Activated CD8-positive, alpha-beta memory T cell treated with anti-CD3 and anti-CD28 coated beads for 36 hours (primary cell): ENCODE measurements at regions not wholly inside any gene's neighbourhood (a gene's known extent, or its start where the extent isn't known, plus 50 kb on each side); places are given as distances from the start of the nearest gene placed in this dataset.
"Not testable (repeated sequence)": the region's sequence is repeated elsewhere in the genome, so short reads cannot be mapped to it uniquely, and the experiment has no call there.

Experiments used
- CTCF ChIA-PET: fragments of 350-600 bp; sonication (Branson Sonifier 250); formaldehyde crosslinking; loops from one replicate; lab custom pipeline; 2021; ENCODE audit warnings: antibody characterized with exemption; lab: Charles Lee
- POLR2A ChIA-PET: fragments of 350-600 bp; sonication (Branson Sonifier 250); formaldehyde crosslinking; loops from one replicate; lab custom pipeline; 2021; ENCODE audit warnings: antibody characterized with exemption; lab: Charles Lee

DNA sequence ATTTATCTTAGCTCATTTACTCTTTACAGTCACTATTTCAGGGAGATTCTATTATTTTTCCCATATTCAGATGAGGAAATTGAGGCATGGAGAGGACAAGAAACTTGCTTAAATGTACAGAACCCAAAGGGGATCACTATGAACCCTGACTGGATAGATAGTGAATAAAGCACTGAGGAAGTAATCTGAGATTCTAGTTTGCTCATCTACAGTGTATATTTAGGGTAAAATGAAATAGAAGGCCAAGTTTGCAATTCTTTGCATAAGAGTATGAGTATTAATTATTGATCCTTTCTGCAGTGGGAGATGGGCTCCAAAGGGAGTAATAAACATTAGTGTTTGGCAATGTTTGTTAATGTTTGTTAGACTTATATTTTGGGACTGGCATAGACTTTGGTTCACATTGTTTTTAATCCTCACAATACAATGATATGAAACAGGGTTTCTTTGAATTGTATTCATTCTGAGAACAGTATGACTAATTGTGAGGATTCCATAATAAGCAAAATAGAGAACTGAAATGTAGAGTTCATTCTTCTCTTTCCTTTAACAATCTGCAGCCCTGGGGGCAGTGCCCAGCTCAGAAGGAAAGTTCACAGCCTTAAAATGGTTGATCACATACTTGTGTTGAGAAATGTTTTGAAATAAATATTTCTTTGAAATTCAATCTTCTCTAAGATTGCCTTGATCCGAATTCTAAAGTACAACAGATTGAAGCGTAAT is 131.0 kb upstream of the ZNF804B start:
- ChIA-PET POLR2A (no interaction called here), CTCF (no interaction called here)

DNA sequence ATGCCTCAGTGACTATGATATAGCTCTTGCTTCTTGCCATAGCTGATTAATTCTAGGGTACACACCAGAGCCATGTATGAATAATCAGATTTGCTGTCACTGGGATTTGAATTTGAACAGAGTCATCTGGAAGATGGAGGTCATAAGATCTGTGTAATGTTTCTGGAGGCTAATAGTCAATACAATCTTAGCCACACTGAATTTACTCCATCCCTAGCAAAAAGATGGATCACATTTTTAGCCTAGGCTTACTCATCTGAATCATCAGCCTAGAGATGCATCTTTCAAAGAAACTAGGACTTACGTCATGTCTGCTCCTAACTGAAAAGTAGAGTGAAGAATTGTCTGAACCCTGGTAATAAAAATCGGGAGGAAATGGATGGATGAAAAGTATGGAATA is 142.3 kb upstream of the ZNF804B start:
- POLR2A ChIA-PET: no interaction called here
- CTCF ChIA-PET: no interaction called here

DNA sequence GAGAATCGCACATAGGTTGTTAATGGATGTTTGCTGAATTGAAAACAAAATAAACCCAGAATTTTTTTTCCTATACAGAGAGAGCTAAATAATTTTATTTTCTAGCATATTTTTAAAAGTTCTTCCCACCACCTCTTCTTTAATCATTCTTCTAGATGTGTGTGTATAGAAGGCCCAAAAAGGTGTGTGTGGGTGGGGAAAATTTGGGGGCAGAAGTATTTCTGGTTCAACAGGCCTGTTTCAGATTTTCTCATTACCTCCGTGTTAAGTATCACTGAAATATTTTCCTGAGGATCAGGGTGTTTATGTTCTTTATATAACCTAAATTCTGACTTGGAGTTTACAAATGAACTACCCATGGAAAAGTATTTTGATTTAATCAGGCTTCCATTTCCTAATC is 144.2 kb upstream of the ZNF804B start:
- ChIA-PET POLR2A (no interaction called here), CTCF (no interaction called here)

DNA sequence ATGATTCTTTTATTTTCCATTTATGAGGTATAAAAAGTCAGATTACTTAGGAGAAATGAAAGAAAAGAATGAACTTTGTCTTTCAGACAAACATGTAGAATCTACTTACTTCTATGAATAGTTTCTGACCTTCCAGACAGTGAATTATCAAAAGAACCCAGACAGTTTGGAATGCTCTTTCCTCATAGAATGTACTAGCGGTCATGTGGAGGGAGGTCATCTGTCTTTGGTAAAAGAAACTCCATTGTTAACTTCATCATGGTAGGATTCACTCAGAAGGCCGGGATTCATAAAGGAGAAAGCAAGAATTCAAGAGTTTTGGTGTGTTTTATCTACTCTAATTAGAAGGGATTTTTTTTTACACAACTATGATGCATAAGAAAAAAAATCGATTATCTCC is 144.8 kb upstream of the ZNF804B start:
- POLR2A ChIA-PET: no interaction called here
- CTCF ChIA-PET: no interaction called here

DNA sequence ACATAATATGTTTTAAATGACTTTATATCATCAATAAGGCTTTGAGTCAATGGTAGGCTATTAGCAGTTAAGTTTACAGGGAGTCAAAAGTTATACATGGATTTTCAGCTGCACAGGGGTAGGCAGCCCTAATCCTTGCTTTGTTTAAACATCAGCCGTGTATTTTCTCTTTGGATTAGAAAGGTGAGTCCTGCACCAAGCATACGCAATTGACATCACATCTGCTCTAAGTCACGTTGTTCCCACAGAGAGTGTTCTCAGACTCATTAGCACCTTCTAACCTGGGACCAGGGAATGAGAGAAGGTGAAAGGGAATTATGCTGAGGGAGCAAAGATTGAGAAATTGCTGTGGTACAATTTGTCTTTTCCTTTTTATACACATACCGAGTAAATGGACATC is 148.6 kb upstream of the ZNF804B start:
- CTCF ChIA-PET: no interaction called here
- POLR2A ChIA-PET: no interaction called here

DNA sequence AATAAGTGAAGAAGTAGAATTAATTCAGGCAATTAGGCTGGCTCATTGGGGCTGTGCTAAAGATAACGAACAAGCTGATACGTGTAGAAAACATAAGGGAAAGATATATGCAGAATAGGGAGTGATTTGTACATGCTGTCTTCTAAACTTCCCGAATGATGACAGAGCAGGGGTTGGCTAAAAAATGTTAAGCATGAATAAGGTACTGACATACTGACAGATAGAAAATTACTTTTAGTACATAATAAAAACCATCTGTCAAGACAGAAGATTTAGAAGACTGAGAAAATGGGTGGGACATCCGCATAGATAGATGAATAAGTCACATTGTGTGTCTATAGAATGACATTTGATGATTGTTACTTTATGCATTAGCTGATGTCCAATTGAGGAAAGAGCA is 158.8 kb upstream of the ZNF804B start:
- ChIA-PET POLR2A (interaction anchor here (0.6 kb wide), 1 partner anchor 562 kb away, joined by 6 read pairs; no protein-coding TSS in a partner anchor), CTCF (no interaction called here)

DNA sequence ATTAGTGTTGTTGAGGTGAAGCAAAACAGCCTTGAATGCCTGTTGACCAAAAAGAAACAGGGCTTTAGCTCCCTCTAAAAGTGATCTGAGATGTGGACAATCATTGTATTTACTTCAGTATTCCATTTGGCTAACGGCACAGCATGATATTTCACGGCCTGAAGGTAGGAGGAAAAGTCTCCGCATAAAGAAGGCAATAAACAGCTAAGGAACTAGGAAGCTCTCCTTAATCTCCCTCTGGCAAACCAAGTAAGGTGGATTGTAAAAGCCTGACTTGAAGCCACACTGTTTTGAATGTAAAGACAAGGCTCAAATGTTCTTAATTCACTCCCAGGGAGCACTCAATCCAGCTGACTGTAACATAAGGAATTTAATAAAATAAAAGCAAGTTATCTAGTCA is 160.0 kb upstream of the ZNF804B start:
- POLR2A ChIA-PET: no interaction called here
- CTCF ChIA-PET: no interaction called here

DNA sequence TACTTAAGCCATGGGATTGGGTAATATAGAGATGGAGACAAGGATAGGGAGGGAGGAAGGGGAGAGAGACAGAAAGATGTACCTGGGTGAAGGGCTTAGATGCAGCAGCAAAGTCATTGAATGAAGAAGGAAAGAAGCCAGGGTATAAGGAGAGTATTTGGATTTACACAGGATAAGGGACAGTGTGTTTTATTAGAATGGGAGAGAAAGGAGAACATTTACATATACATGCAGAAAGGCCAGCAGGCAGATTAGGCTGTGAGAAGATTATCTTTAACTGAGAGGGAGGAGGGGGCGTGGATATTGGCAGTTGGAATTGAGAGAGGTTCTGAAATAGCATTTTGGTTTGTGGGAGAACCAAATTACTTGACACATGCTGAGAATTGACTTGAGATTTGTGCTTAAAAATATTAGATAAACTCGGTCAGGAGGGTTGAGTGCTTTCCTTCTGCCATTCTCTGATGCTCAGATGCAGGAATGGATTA is 161.5 kb upstream of the ZNF804B start:
- CTCF ChIA-PET: no interaction called here
- POLR2A ChIA-PET: no interaction called here

DNA sequence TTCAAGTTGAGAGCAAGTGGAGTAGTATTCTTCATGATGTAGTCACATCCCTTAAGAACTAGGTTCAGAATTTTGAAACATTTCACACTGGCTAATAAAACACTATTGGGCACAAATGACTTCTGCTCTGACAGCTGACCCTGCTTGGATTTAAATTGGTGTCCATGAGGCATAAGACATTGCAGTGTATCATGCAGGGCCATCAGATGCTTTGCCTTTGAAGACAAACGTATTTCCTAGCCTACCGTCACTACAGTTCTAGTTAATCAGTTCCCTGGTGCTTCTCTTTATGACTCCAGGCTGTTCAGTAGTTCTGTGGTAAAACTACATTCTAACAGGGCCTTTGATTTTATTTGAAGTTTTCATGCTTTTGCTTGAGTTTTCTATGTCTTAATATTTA is 168.5 kb upstream of the ZNF804B start:
- POLR2A ChIA-PET: no interaction called here
- CTCF ChIA-PET: no interaction called here

DNA sequence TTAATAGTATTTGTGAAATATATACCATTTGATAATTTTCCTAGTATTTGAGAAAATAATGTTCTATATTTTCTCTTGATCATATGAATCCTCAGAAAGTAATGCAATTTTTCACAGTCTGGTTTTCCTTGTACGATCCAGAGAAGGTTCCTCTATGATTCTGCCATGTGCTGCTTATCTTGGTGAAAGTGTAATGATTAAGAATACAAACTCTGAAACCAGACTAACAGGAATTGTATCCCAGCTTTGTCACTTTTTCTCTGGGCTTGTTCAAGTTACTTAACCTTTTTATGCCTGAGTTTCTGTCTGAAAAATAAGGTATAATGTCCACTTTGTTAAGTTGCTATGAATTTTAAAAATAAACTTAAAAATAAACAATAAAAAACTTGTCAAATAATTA is 169.6 kb upstream of the ZNF804B start:
- POLR2A ChIA-PET: no interaction called here
- CTCF ChIA-PET: no interaction called here

DNA sequence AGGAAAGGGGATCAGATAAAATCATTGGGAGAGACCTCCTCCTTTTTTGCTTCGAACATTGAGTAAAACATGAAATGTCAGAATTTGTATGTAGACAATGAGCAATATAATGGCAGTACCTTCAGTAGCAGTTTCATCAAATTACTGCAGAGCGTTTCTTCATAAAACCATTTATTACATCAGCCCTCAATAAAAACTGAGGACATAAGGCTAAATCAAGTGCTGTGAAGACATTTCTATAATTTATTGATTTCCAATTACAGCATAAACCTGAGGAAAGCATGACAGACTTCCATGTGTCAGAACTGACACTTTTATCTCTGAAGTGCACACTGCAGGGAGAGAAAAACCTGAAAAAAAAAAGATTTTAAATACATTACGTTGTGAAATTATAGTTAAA is 172.6 kb upstream of the ZNF804B start:
- ChIA-PET POLR2A (no interaction called here), CTCF (no interaction called here)

DNA sequence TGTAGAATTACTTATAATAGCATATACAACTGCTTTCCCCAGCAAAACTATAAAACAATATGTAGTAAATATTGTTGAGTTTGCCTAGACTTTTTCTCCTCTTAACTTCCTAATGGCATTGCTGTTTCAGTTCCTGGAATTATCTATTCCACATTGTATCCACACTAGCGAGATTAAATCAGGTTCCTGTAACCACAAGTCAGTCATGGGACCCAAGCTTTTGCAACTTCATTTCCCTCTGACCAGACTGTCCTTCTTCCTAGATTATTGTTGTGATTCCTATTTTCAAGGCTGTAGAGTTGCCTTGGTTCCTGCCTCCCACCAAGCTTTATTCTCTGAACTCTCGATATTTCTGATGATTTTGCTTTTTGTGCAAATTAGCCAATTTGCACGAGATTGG is 173.3 kb upstream of the ZNF804B start:
- CTCF ChIA-PET: no interaction called here
- POLR2A ChIA-PET: no interaction called here

DNA sequence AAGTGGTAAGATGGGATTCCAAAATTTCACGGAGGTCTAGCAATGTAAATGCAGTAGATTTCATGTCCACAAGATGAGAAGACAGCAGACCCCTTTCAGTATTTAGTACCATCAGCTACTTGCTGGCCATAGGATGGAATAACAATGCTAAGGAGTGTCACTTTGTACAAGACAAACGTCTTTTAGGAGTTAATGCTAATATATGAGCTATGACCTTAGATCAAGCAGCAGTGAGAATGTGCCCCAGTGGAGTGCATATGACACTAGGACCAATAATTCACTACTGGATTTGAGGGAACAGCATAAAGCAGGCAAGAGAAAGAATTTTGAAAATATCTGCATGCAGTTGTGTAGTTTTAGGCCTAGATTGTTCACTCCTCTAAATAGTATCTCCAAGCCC is 182.8 kb upstream of the ZNF804B start:
- ChIA-PET CTCF (no interaction called here), POLR2A (no interaction called here)

DNA sequence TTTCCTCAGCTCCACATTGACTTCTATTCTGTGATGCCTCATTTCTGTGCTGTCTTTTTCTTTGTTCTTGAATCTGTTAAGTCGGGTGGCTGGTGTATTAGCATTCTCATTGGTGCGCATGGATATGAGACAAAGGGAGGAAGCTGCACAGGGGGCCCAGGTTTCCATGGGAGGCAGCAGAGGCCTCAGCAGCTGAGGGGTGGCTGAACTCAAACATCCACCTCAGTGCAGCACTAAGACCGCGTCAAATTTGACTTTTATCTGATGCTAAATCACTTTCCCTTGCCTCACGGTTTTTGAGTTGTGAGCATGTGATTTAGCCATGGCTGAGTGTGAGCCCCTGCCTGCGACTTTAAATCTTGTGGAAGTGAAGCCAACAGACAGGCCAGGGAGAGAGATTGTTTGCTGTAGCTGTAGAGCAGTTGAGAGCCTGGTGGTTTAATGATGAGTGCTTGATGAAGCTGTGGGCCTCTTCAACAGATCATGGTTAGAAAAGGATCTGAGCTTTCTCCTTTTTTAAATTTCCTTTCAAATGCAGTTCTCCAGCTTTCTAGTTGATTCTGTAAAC is 193.3 kb upstream of the ZNF804B start:
- ChIA-PET CTCF (no interaction called here), POLR2A (no interaction called here)

DNA sequence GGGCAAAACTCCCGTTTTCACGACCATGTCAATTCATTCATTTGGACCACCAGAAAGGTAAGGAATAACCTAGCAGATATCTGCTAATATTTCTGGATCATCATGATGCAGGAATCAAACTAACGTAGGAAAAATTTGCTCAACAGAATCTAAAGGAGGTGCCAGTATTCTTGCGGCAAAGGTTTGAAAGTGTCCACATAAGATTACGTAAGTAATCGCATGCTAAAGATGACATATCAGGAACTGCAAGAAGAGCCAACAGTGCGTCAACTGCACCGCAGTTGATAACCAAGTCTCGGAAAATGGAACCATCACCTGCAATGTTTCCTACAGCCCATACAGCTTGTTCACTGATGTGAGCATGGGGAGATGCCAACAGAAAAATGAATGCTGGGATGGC is 194.1 kb upstream of the ZNF804B start:
- POLR2A ChIA-PET: no interaction called here
- CTCF ChIA-PET: no interaction called here

DNA sequence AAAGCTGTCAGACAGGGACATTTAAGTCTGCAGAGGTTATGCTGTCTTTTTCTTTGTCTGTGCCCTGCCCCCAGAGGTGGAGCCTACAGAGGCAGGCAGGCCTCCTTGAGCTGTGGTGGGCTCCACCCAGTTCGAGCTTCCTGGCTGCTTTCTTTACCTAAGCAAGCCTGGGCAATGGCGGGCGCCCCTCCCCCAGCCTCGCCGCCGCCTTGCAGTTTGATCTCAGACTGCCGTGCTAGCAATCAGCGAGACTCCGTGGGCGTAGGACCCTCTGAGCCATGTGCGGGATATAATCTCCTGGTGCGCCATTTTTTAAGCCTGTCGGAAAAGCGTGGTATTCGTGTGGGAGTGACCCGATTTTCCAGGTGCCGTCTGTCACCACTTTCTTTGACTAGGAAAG is 203.1 kb upstream of the ZNF804B start:
- CTCF ChIA-PET, POLR2A ChIA-PET: not testable (repeated sequence)

DNA sequence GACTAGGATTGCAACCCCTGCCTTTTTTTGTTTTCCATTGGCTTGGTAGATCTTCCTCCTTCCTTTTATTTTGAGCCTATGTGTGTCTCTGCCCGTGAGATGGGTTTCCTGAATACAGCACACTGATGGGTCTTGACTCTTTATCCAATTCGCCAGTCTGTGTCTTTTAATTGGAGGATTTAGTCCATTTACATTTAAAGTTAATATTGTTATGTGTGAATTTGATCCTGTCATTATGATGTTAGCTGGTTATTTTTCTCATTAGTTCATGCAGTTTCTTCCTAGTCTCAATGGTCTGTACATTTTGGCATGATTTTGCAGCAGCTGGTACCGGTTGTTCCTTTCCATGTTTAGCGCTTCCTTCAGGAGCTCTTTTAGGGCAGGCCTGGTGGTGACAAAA is 204.7 kb upstream of the ZNF804B start:
- POLR2A ChIA-PET, CTCF ChIA-PET: not testable (repeated sequence)

DNA sequence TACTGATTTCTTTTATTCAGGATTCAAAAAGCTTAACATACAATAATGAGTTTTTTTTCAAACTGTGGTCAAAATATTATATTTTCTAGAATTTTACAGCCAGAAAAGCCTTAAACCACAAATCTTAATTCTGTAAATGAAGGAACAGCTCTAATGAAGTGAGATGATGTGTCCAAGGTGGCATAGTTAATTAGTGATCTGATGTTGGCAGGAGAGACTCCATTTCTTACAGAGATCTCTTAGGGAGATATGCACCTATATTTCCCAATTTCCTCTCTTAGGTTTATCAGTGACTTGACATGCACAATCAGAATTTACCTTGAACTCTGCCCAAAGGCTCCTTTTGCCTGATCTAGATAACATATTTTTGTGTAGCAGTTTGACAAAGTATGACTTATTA is 211.1 kb upstream of the ZNF804B start:
- POLR2A ChIA-PET: no interaction called here

DNA sequence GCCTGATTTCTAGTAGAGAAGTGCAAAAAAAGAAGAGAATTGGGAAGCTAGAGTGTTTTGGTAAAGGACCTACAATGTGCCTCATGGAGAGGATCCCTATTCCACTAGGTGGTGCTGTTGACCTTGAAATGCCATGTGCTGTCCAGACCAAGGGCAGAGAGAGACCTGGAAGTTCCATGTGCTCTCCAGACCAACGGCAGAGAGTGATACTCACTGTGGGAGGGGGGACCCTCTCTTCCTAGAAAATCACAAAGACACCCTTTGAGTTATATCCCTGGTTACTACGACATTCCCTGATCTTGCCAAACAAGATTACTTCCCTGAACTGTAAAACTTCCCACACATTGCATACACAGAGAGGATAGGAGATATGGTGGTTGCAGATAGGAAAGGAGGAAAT is 212.7 kb upstream of the ZNF804B start:
- ChIA-PET CTCF (interaction anchor here (0.6 kb wide), 1 partner anchor 199 kb away, joined by 3 read pairs; no protein-coding TSS in a partner anchor), POLR2A (no interaction called here)

More for the DNA sequence above, 211.1 kb upstream of the ZNF804B start:
- CTCF ChIA-PET: no interaction called here

DNA sequence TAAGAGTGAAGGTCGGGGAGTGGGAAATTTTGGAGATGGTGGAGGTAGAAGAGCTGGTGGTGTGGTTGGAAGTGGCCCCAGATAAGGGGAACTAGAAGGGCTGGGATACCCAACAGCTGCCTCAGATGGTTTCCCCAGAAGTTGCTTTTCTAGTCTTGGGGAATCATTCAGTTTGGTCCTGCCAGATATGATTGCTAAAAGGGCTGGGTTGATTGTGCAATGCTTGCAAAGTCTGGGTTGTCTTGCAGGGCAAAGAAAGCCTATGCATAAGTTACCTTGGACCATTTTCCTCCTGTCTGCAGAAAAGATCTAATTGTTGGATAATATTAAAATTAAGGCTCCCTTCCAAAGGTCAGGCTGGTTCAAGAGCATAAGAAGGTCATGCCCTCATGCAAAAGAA is 213.8 kb upstream of the ZNF804B start:
- POLR2A ChIA-PET: no interaction called here
- CTCF ChIA-PET: no interaction called here

DNA sequence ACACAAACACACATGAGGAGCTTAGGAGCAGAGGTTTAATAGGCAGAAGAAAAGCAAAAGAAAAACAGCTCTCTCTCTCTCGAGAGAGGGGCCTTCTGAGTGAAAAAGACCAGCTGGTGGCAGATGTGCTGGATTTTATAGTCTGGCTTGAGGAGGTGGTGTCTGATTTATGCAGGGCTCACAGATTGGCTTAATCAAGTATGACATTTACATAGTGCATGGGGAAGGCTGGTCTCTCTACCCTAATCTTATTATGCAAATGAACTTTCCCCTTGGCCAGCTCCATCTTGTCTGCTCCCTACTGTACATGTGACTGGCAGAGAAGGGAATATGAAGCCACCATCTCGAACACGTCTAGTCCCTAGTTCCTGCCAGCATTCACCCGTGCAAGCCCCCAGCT is 219.5 kb upstream of the ZNF804B start:
- CTCF ChIA-PET: no interaction called here
- POLR2A ChIA-PET: no interaction called here

DNA sequence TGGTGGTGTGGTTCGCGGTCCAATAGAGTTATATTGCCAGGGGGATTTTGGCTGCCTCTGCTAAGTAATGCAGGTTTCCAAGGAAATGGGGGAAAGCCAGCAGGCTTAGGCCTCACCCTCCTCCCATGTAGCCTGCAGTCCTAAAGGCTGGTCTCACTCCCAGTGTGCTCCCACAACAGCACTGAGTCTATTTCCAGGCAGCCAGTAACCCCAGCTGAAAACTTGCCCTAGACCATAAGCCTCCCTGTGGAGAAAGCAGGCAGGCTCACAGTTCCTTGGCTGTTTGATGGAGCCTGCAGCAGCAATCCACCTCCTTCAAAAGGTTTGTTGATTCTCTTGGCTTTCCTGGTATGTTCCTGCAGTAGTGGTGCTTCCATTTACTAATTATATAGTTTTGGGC is 220.0 kb upstream of the ZNF804B start:
- CTCF ChIA-PET: no interaction called here
- POLR2A ChIA-PET: no interaction called here
